Endothelial cell of umbilical vein (primary cell): ENCODE measurements at regions not wholly inside any gene's neighbourhood (a gene's known extent, or its start where the extent isn't known, plus 50 kb on each side); places are given as distances from the start of the nearest gene placed in this dataset.

Experiments
- BruUV-seq: library from RNA; stranded (reverse); fragments of 400-500 nt; replicated peaks from 2 replicates; lab custom pipeline; 2021; lab: Mats Ljungman, UMichigan
- CTCF ChIA-PET: fragments of 300-600, 350-600 bp; sonication (Branson Sonifier 250); formaldehyde crosslinking; loops from one replicate; lab custom pipeline; 2021; ENCODE audit warnings: antibody characterized with exemption, inconsistent platforms; lab: Charles Lee
- POLR2A ChIA-PET: fragments of 300-600, 350-600 bp; sonication (Branson Sonifier 250); formaldehyde crosslinking; loops from one replicate; lab custom pipeline; 2021; ENCODE audit warnings: antibody characterized with exemption, inconsistent platforms; lab: Charles Lee
- DNase-seq: peaks from one replicate; pipeline ENCODE4 v3.0.0-alpha.2; 2011; ENCODE audit warnings: low read depth, low spot score
- FAIRE-seq: peaks from 2 replicates; lab custom pipeline; 2011; peaks lifted over from hg19 to GRCh38; lab: Jason Lieb, UNC
- H2AFZ ChIP-seq: 2 replicates; pipeline ENCODE4 v1.6.0; 2012; ENCODE audit warnings: low read depth, low read length, control low read depth, inconsistent platforms
- H3K27ac ChIP-seq: 2 replicates; pipeline ENCODE4 v1.5.1; 2011; ENCODE audit warnings: low read depth, mild to moderate bottlenecking, control low read depth, low read length, moderate library complexity; ENCODE audit not compliant: insufficient read depth
- H3K27me3 ChIP-seq, 2 experiments: 2 replicates each; pipeline versions ENCODE4 v1.6.0 to v1.6.1; 2011; ENCODE audit warnings: low read length in 2 of 2, mixed read lengths in 1 of 2; ENCODE audit not compliant: control insufficient read depth in 2 of 2, insufficient read depth in 2 of 2
- H3K36me3 ChIP-seq, 2 experiments: 2 replicates in 1 of 2; 3 replicates in 1 of 2; pipeline ENCODE4 v1.5.1; 2011; ENCODE audit warnings: low read length in 2 of 2, mild to moderate bottlenecking in 1 of 2, moderate library complexity in 1 of 2; ENCODE audit not compliant: control insufficient read depth in 2 of 2, insufficient read depth in 2 of 2; ENCODE audit errors: extremely low read depth in 1 of 2
- H3K4me1 ChIP-seq: 3 replicates; pipeline ENCODE4 v1.5.1; 2011; ENCODE audit warnings: mild to moderate bottlenecking, low read length; ENCODE audit not compliant: control insufficient read depth, insufficient read depth; ENCODE audit errors: extremely low read depth
- H3K4me2 ChIP-seq: 2 replicates; pipeline ENCODE4 v1.6.1; 2011; ENCODE audit warnings: low read length, control low read depth, mixed read lengths; ENCODE audit not compliant: insufficient read depth
- H3K4me3 ChIP-seq, 3 experiments: fragments of 200-600 bp in 1 of 3; sonication (generic), shearing (Covaris generic) in 1 of 3; replicated peaks in 1 of 3; 2 replicates each; pipeline ENCODE4 v1.5.1; 2011 to 2016; ENCODE audit warnings: control low read depth in 3 of 3, low read length in 3 of 3, mild to moderate bottlenecking in 2 of 3, inconsistent platforms in 1 of 3, low read depth in 1 of 3, moderate library complexity in 1 of 3; ENCODE audit not compliant: insufficient read depth in 1 of 3
- H3K79me2 ChIP-seq: 2 replicates; pipeline ENCODE4 v1.6.0; 2012; ENCODE audit warnings: low read length, inconsistent platforms; ENCODE audit not compliant: control insufficient read depth, insufficient read depth
- H3K9ac ChIP-seq: replicated peaks from 2 replicates; pipeline ENCODE3; 2011; ENCODE audit warnings: low read length, control low read depth; ENCODE audit not compliant: insufficient read depth; ENCODE audit errors: extremely low read depth
- H3K9me1 ChIP-seq: replicated peaks from 3 replicates; pipeline ENCODE4 v1.6.0; 2011; ENCODE audit warnings: mild to moderate bottlenecking, low read length; ENCODE audit not compliant: control insufficient read depth, insufficient read depth; ENCODE audit errors: extremely low read depth
- H3K9me3 ChIP-seq: replicated peaks from 2 replicates; pipeline ENCODE4 v1.5.1; 2012; ENCODE audit warnings: low read length, inconsistent platforms; ENCODE audit not compliant: control insufficient read depth, insufficient read depth
- H4K20me1 ChIP-seq: replicated peaks from 2 replicates; pipeline ENCODE3; 2011; ENCODE audit warnings: mild to moderate bottlenecking, low read length; ENCODE audit not compliant: control insufficient read depth, insufficient read depth; ENCODE audit errors: extremely low read depth
- CTCF ChIP-seq, 2 donors: IDR thresholded peaks; 1 replicate in 1 of 2; 2 replicates in 1 of 2; pipeline ENCODE4 v1.5.1; 2011; ENCODE audit warnings: low read length in 2 of 2, mild to moderate bottlenecking in 2 of 2, moderate library complexity in 2 of 2, control low read depth in 1 of 2, inconsistent platforms in 1 of 2, low read depth in 1 of 2; ENCODE audit not compliant: insufficient read depth in 1 of 2; ENCODE audit errors: extremely low read depth in 1 of 2
- EZH2 ChIP-seq: IDR thresholded peaks from 2 replicates; pipeline ENCODE4 v1.6.1; 2012; ENCODE audit warnings: borderline replicate concordance, low read depth, mild to moderate bottlenecking, moderate library complexity, low read length, inconsistent platforms; ENCODE audit not compliant: severe bottlenecking
- FOS ChIP-seq: IDR thresholded peaks from 2 replicates; pipeline ENCODE4 v1.6.1; 2011; ENCODE audit warnings: mild to moderate bottlenecking, low read length, moderate library complexity, borderline replicate concordance; ENCODE audit not compliant: insufficient read depth
- GATA2 ChIP-seq: IDR thresholded peaks from 2 replicates; pipeline ENCODE4 v1.7.0; 2011; ENCODE audit warnings: low read depth, mild to moderate bottlenecking, moderate library complexity, mixed read lengths, low read length; ENCODE audit not compliant: insufficient read length, insufficient read depth
- JUN ChIP-seq: IDR thresholded peaks from 2 replicates; pipeline ENCODE4 v1.6.1; 2011; ENCODE audit warnings: borderline replicate concordance, low read depth; ENCODE audit not compliant: insufficient read length, insufficient read depth
- MYC ChIP-seq: IDR thresholded peaks from one replicate; pipeline ENCODE4 v1.6.1; 2011; ENCODE audit warnings: mild to moderate bottlenecking, low read depth, low read length
- POLR2A ChIP-seq: IDR thresholded peaks from 2 replicates; pipeline ENCODE4 v1.6.1; 2012; ENCODE audit warnings: low read depth, mild to moderate bottlenecking, control low read depth, low read length
- POLR2AphosphoS5 ChIP-seq: IDR thresholded peaks from 2 replicates; pipeline ENCODE4 v1.6.1; 2012; ENCODE audit warnings: low read depth, mild to moderate bottlenecking, control low read depth, low read length, moderate library complexity; ENCODE audit not compliant: insufficient read depth
- dilution Hi-C: fragments of 300-500 bp; cut with MboI; formaldehyde crosslinking; loops from one replicate; pipeline ENCODE4 v1.15.0; 2019; ENCODE audit warnings: low sequenced_read_pairs; ENCODE audit not compliant: extremely low pct_ligation_motif_present
- intact Hi-C: fragments of 100-400 bp; cut with micrococcal nuclease; formaldehyde crosslinking; loops from one replicate; pipeline ENCODE4 v1.10.0; 2022
- TF ChIP-seq, protein P1 (sequence below): IDR thresholded peaks from 2 replicates; pipeline ENCODE4 v1.6.1; 2011; ENCODE audit not compliant: insufficient read depth, insufficient read length

GRCh38 chr7:73971322-73971703 lies 56.7 kb upstream of the ELN start:
- Histone ChIP-seq H3K79me2 (no peaks in the 10 kb centered on the region), H4K20me1 (no peaks in the 10 kb centered on the region), H3K4me1 (no peaks in the 10 kb centered on the region), H3K4me3 (no peak overlapping the region), H3K9me1 (no peaks in the 10 kb centered on the region), H3K27ac (no peak overlapping the region), H3K4me2 (no peak overlapping the region), H2AFZ (no peak overlapping the region), H3K27me3 (no peaks in the 10 kb centered on the region), H3K9me3 (no peaks in the 10 kb centered on the region), H3K9ac (no peak overlapping the region), H3K36me3 (no peaks in the 10 kb centered on the region)
- intact Hi-C loops = no loop called here
- no TSS peak for BruUV-seq
- ChIA-PET CTCF (interaction anchor here (2.3 kb wide), 1 partner anchor 55 kb away, joined by 21 read pairs; no protein-coding TSS in a partner anchor), POLR2A (no interaction called here)
- TF ChIP-seq, protein P1, sequence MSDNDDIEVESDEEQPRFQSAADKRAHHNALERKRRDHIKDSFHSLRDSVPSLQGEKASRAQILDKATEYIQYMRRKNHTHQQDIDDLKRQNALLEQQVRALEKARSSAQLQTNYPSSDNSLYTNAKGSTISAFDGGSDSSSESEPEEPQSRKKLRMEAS = no peak
- no peak for TF ChIP-seq POLR2A
- no peak for TF ChIP-seq POLR2AphosphoS5
- no peak for TF ChIP-seq MYC
- TF ChIP-seq FOS = no peak
- no peak for TF ChIP-seq GATA2
- TF ChIP-seq CTCF (IDR thresholded peaks at IDR 0.05; ENCODE audit: extremely low read depth in 1 of 2, insufficient read depth in 1 of 2, low read depth in 1 of 2, low read length in 2 of 2) = no peak
- no peak for TF ChIP-seq JUN
- no peak for TF ChIP-seq EZH2
- FAIRE-seq (no peak), DNase-seq (no peak)
- dilution Hi-C loops = no loop called here
